Activated T-helper 2 cell treated with anti-CD3 and anti-CD28 coated beads, Interferon-gamma antibody, Interleukin-2, Interleukin-4, amounts not matched to agents 10 μg/mL and 5 μg/mL and 100 μg/mL, durations not matched to agents 14 hours and 24 hours and 36 hours (primary cell): ENCODE measurements at regions not wholly inside any gene's neighbourhood (a gene's known extent, or its start where the extent isn't known, plus 50 kb on each side); places are given as distances from the start of the nearest gene placed in this dataset.

Experiments used
- DNase-seq: peaks from one replicate; pipeline ENCODE4 v3.0.0; 2021; ENCODE audit warnings: low spot score
- H3K27ac Mint-ChIP-seq: one replicate; pipeline ENCODE4 v1.8.0; 2021; ENCODE audit warnings: mixed read lengths
- H3K27me3 Mint-ChIP-seq: one replicate; pipeline ENCODE4 v1.8.0; 2021; ENCODE audit warnings: low read depth, mixed read lengths
- H3K36me3 Mint-ChIP-seq: one replicate; pipeline ENCODE4 v1.8.0; 2021; ENCODE audit warnings: low read depth, mixed read lengths
- H3K4me1 Mint-ChIP-seq: one replicate; pipeline ENCODE4 v1.8.0; 2021; ENCODE audit warnings: low read depth, mixed read lengths
- H3K4me3 Mint-ChIP-seq: one replicate; pipeline ENCODE4 v1.8.0; 2021; ENCODE audit warnings: low read depth, mild to moderate bottlenecking, moderate library complexity, mixed read lengths
- H3K9me3 Mint-ChIP-seq: one replicate; pipeline ENCODE4 v1.8.0; 2021; ENCODE audit warnings: mixed read lengths
- intact Hi-C: fragments of 100-400 bp; cut with micrococcal nuclease; formaldehyde crosslinking; loops from one replicate; pipeline ENCODE4 v1.15.1; 2023

GRCh38 chr1:209409780-209410179 lies 173.7 kb upstream of the CAMK1G start:
- intact Hi-C loops: no loop called here
- Mint-ChIP-seq H3K27ac (no peak overlapping the region), H3K4me3 (no peak overlapping the region), H3K4me1 (no peaks in the 10 kb centered on the region), H3K9me3 (no peaks in the 10 kb centered on the region), H3K27me3 (peaks cover 18% of the 10 kb centered on the region), H3K36me3 (no peaks in the 10 kb centered on the region)
- no peak for DNase-seq

GRCh38 chr1:209411491-209411929 lies 172.0 kb upstream of the CAMK1G start:
- Mint-ChIP-seq H3K27me3 (peaks cover 21% of the 10 kb centered on the region), H3K4me1 (no peaks in the 10 kb centered on the region), H3K4me3 (no peak overlapping the region), H3K27ac (no peak overlapping the region), H3K36me3 (no peaks in the 10 kb centered on the region), H3K9me3 (no peaks in the 10 kb centered on the region)
- DNase-seq: no peak
- intact Hi-C loops: no loop called here

GRCh38 chr1:209412036-209412435 lies 171.5 kb upstream of the CAMK1G start:
- Mint-ChIP-seq H3K36me3 (no peaks in the 10 kb centered on the region), H3K27ac (no peak overlapping the region), H3K9me3 (no peaks in the 10 kb centered on the region), H3K27me3 (peaks cover 21% of the 10 kb centered on the region), H3K4me3 (no peak overlapping the region), H3K4me1 (no peaks in the 10 kb centered on the region)
- no peak for DNase-seq
- intact Hi-C loops: no loop called here

- Mint-ChIP-seq H3K27ac (no peak overlapping the region), H3K9me3 (no peaks in the 10 kb centered on the region), H3K4me1 (no peaks in the 10 kb centered on the region), H3K4me3 (no peak overlapping the region), H3K27me3 (peaks cover 21% of the 10 kb centered on the region), H3K36me3 (no peaks in the 10 kb centered on the region)
- DNase-seq: no peak
- intact Hi-C loops: no loop called here
These were observed 170.9 kb upstream of the CAMK1G start for GRCh38 chr1:209412566-209412965.

- H3K27me3 Mint-ChIP-seq: peaks cover 21% of the 10 kb centered on the region
- DNase-seq: no peak
- intact Hi-C loops: no loop called here
These were observed 170.5 kb upstream of the CAMK1G start for GRCh38 chr1:209413062-209413461.

GRCh38 chr1:209414803-209415329 lies 168.6 kb upstream of the CAMK1G start:
- Mint-ChIP-seq H3K4me1 (no peaks in the 10 kb centered on the region), H3K4me3 (no peak overlapping the region), H3K36me3 (no peaks in the 10 kb centered on the region), H3K27ac (no peak overlapping the region), H3K9me3 (no peaks in the 10 kb centered on the region), H3K27me3 (peaks cover 18% of the 10 kb centered on the region)
- intact Hi-C loops: no loop called here
- DNase-seq: no peak

More at GRCh38 chr1:209413062-209413461, 170.5 kb upstream of the CAMK1G start:
- H3K36me3 Mint-ChIP-seq: no peaks in the 10 kb centered on the region
- H3K9me3 Mint-ChIP-seq: no peaks in the 10 kb centered on the region
- H3K4me1 Mint-ChIP-seq: no peaks in the 10 kb centered on the region
- no peak overlapping the region for H3K27ac Mint-ChIP-seq
- no peak overlapping the region for H3K4me3 Mint-ChIP-seq

- Mint-ChIP-seq H3K36me3 (no peaks in the 10 kb centered on the region), H3K4me3 (no peak overlapping the region), H3K4me1 (no peaks in the 10 kb centered on the region), H3K27me3 (peaks cover 16% of the 10 kb centered on the region), H3K9me3 (no peaks in the 10 kb centered on the region), H3K27ac (no peak overlapping the region)
- intact Hi-C loops: no loop called here
- no peak for DNase-seq
These were observed 167.5 kb upstream of the CAMK1G start for GRCh38 chr1:209416039-209416438.

- no peak overlapping the region for H3K4me3 Mint-ChIP-seq
- H3K27me3 Mint-ChIP-seq: peaks cover 13% of the 10 kb centered on the region
- no peak overlapping the region for H3K27ac Mint-ChIP-seq
- intact Hi-C loops: no loop called here
- H3K36me3 Mint-ChIP-seq: no peaks in the 10 kb centered on the region
- no peaks in the 10 kb centered on the region for H3K9me3 Mint-ChIP-seq
- DNase-seq: no peak
- no peaks in the 10 kb centered on the region for H3K4me1 Mint-ChIP-seq
These were observed 166.8 kb upstream of the CAMK1G start for GRCh38 chr1:209416716-209417115.

GRCh38 chr1:209417761-209418160 lies 165.8 kb upstream of the CAMK1G start:
- no peak overlapping the region for H3K4me3 Mint-ChIP-seq
- peaks cover 8% of the 10 kb centered on the region for H3K27me3 Mint-ChIP-seq
- H3K4me1 Mint-ChIP-seq: no peaks in the 10 kb centered on the region
- DNase-seq: no peak
- intact Hi-C loops: no loop called here
- H3K9me3 Mint-ChIP-seq: no peaks in the 10 kb centered on the region
- H3K27ac Mint-ChIP-seq: no peak overlapping the region
- no peaks in the 10 kb centered on the region for H3K36me3 Mint-ChIP-seq

GRCh38 chr1:209420276-209420675 lies 163.2 kb upstream of the CAMK1G start:
- no peak overlapping the region for H3K27ac Mint-ChIP-seq
- intact Hi-C loops: no loop called here
- H3K36me3 Mint-ChIP-seq: no peaks in the 10 kb centered on the region
- H3K9me3 Mint-ChIP-seq: no peaks in the 10 kb centered on the region
- peaks cover 3% of the 10 kb centered on the region for H3K27me3 Mint-ChIP-seq
- DNase-seq: no peak
- no peak overlapping the region for H3K4me3 Mint-ChIP-seq
- H3K4me1 Mint-ChIP-seq: no peaks in the 10 kb centered on the region

GRCh38 chr1:209421186-209421585 lies 162.3 kb upstream of the CAMK1G start:
- Mint-ChIP-seq H3K36me3 (no peaks in the 10 kb centered on the region), H3K4me1 (peaks cover 2% of the 10 kb centered on the region)
- intact Hi-C loops: no loop called here

GRCh38 chr1:209421978-209422680 lies 161.4 kb upstream of the CAMK1G start:
- no peak overlapping the region for H3K4me3 Mint-ChIP-seq
- H3K4me1 Mint-ChIP-seq: peaks cover 2% of the 10 kb centered on the region
- intact Hi-C loops: no loop called here
- no peaks in the 10 kb centered on the region for H3K9me3 Mint-ChIP-seq
- H3K27ac Mint-ChIP-seq: no peak overlapping the region
- DNase-seq: no peak
- peaks cover 6% of the 10 kb centered on the region for H3K27me3 Mint-ChIP-seq
- no peaks in the 10 kb centered on the region for H3K36me3 Mint-ChIP-seq

More at GRCh38 chr1:209421186-209421585, 162.3 kb upstream of the CAMK1G start:
- peaks cover 6% of the 10 kb centered on the region for H3K27me3 Mint-ChIP-seq
- no peak for DNase-seq
- no peaks in the 10 kb centered on the region for H3K9me3 Mint-ChIP-seq
- H3K4me3 Mint-ChIP-seq: no peak overlapping the region
- H3K27ac Mint-ChIP-seq: no peak overlapping the region

- H3K9me3 Mint-ChIP-seq: no peaks in the 10 kb centered on the region
These were observed 157.6 kb upstream of the CAMK1G start for GRCh38 chr1:209425959-209426358.

More at GRCh38 chr1:209425959-209426358, 157.6 kb upstream of the CAMK1G start:
- Mint-ChIP-seq H3K4me1 (peaks cover 2% of the 10 kb centered on the region), H3K27me3 (peaks cover 6% of the 10 kb centered on the region), H3K36me3 (no peaks in the 10 kb centered on the region), H3K27ac (no peak overlapping the region), H3K4me3 (no peak overlapping the region)
- intact Hi-C loops: no loop called here
- DNase-seq: no peak
